Common myeloid progenitor, CD34-positive (primary cell): ENCODE measurements at regions not wholly inside any gene's neighbourhood (a gene's known extent, or its start where the extent isn't known, plus 50 kb on each side); places are given as distances from the start of the nearest gene placed in this dataset.
"Not testable (repeated sequence)": the region's sequence is repeated elsewhere in the genome, so short reads cannot be mapped to it uniquely, and the experiment has no call there.

Experiments
- CTCF ChIA-PET: fragments of 350-600 bp; sonication (Branson Sonifier 250); formaldehyde crosslinking; loops from one replicate; lab custom pipeline; 2021; ENCODE audit warnings: antibody characterized with exemption; lab: Charles Lee
- POLR2A ChIA-PET: fragments of 350-600 bp; sonication (Branson Sonifier 250); formaldehyde crosslinking; loops from one replicate; lab custom pipeline; 2021; ENCODE audit warnings: antibody characterized with exemption; lab: Charles Lee
- DNase-seq, 3 donors: peaks; one replicate each; pipeline versions ENCODE4 v3.0.0 to v3.0.0-alpha.2; 2013
- H3K27ac ChIP-seq, 2 experiments: 1 replicate in 1 of 2; 2 replicates in 1 of 2; pipeline ENCODE4 v1.7.0; 2013; ENCODE audit warnings: inconsistent platforms in 2 of 2, low read length in 2 of 2, mild to moderate bottlenecking in 2 of 2, low read depth in 1 of 2, moderate library complexity in 1 of 2; ENCODE audit not compliant: severe bottlenecking in 2 of 2, insufficient read depth in 1 of 2, poor library complexity in 1 of 2
- H3K27me3 ChIP-seq, 5 experiments: replicated peaks in 2 of 5; 1 replicate in 3 of 5; 2 replicates in 2 of 5; pipeline versions ENCODE4 v1.6.1 to v1.7.0; 2013; ENCODE audit warnings: low read length in 4 of 5, mild to moderate bottlenecking in 2 of 5, moderate library complexity in 2 of 5, inconsistent platforms in 1 of 5; ENCODE audit not compliant: insufficient read depth in 5 of 5, control insufficient read depth in 4 of 5
- H3K36me3 ChIP-seq, 4 experiments: 1 replicate in 2 of 4; 2 replicates in 2 of 4; pipeline versions ENCODE4 v1.6.1 to v1.7.0; 2013; ENCODE audit warnings: low read length in 3 of 4, control low read depth in 1 of 4, mild to moderate bottlenecking in 1 of 4; ENCODE audit not compliant: control insufficient read depth in 4 of 4, insufficient read depth in 4 of 4
- H3K4me1 ChIP-seq, 4 experiments: 1 replicate in 3 of 4; 2 replicates in 1 of 4; pipeline versions ENCODE4 v1.6.1 to v1.7.1; 2013; ENCODE audit warnings: low read length in 3 of 4, mild to moderate bottlenecking in 3 of 4, control low read depth in 1 of 4, inconsistent platforms in 1 of 4, moderate library complexity in 1 of 4; ENCODE audit not compliant: control insufficient read depth in 4 of 4, insufficient read depth in 4 of 4; ENCODE audit errors: control extremely low read depth in 1 of 4
- H3K4me3 ChIP-seq, 7 experiments: 1 replicate in 4 of 7; 2 replicates in 3 of 7; pipeline versions ENCODE4 v1.5.1 to v1.7.0; 2013; ENCODE audit warnings: mild to moderate bottlenecking in 7 of 7, low read length in 6 of 7, moderate library complexity in 6 of 7, inconsistent platforms in 2 of 7, low read depth in 2 of 7, control low read depth in 1 of 7; ENCODE audit not compliant: insufficient read depth in 4 of 7, control insufficient read depth in 1 of 7; ENCODE audit errors: extremely low read depth in 1 of 7
- H3K9me3 ChIP-seq, 5 experiments: 1 replicate in 4 of 5; 2 replicates in 1 of 5; pipeline versions ENCODE4 v1.6.1 to v1.7.1; 2013; ENCODE audit warnings: low read length in 4 of 5, mild to moderate bottlenecking in 2 of 5, inconsistent platforms in 1 of 5, low read depth in 1 of 5, moderate library complexity in 1 of 5; ENCODE audit not compliant: control insufficient read depth in 4 of 5, insufficient read depth in 2 of 5; ENCODE audit errors: control extremely low read depth in 1 of 5
- WGBS: methylation state at CpG from one replicate; pipeline ENCODE4 v1.1.5; 2013; ENCODE audit not compliant: insufficient coverage; 5-methylcytosine and 5-hydroxymethylcytosine counted together

DNA sequence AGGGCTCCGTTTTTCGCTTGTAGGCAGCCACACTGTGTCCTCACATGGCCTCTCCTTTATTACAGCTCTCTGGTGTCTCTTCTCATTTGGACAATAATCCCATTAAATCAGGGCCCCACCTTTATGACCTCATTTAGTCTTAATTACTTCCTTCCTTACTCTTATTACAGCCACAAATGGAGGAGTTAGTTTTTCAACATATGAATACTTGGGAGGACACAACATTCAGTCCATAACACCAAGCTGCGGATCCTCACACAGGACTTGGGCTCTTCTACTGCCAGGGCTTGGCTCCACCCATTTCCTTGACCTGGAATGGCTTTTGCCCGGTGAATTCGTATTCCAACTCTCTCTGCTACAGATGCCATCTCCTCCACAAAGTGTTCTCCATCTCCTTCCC, 74.3 kb upstream of the SLC7A14 start:
- 98% methylated on average over 5 of the region's 5 CpGs for WGBS
- POLR2A ChIA-PET, result no interaction called here
- CTCF ChIA-PET, result no interaction called here

DNA sequence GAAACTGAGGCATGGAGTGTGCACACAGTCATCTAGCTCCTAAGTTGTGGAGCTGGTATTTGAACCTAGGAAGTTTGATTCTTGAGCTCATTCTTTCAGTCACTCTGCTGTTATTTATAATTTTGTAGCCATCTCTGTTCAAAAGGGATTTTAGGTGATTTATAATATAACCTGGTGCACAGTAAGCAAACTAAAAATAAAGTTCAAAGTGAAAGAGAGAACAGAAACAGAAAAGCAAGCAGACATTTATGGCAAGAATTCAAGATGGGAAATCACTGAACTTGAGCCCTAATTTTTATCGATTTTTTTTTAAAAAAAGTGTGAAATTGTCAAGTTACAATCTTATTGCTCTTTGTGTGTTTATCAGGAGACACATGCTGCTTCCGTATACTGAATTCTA, 71.4 kb upstream of the SLC7A14 start:
- CTCF ChIA-PET, result no interaction called here
- no peak overlapping the region for H3K27ac ChIP-seq
- WGBS, result 100% methylated on average over 2 of the region's 2 CpGs

More for the DNA sequence above, 74.3 kb upstream of the SLC7A14 start:
- Histone ChIP-seq H3K27me3 (peaks cover 0 to 3% (median 2%) of the 10 kb centered on the region in 5 experiments), H3K27ac (no peak overlapping the region), H3K4me1 (no peaks in the 10 kb centered on the region), H3K9me3 (peaks cover 0 to 2% (median 0%) of the 10 kb centered on the region in 5 experiments), H3K36me3 (no peaks in the 10 kb centered on the region), H3K4me3 (no peak overlapping the region)
- no peak for DNase-seq

DNA sequence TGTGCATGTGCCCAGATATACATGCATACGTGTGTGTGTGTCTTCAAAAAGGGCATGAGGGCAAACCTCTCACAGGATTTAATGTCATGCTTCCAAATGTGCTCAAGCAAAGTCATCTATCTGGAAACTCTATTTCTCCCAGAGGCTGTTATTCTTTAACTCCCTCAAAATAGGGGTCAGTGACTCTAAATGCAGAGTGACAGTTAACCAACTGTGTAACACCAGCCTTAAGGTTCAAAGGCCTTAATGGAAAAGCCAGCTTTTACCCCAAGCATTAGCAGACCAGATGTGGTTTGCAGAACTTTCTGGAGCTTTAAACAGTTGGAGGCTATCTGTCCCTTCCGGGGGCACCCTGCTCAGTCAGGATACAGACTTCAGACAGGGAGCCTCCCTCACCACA, 70.4 kb upstream of the SLC7A14 start:
- Histone ChIP-seq H3K4me1 (no peaks in the 10 kb centered on the region), H3K9me3 (peaks cover 0 to 2% (median 0%) of the 10 kb centered on the region in 5 experiments), H3K4me3 (no peak overlapping the region), H3K27ac (no peak overlapping the region), H3K27me3 (peaks cover 0 to 3% (median 3%) of the 10 kb centered on the region in 5 experiments), H3K36me3 (no peaks in the 10 kb centered on the region)
- WGBS, result 90% methylated on average over 2 of the region's 2 CpGs
- POLR2A ChIA-PET, result interaction anchor here (0.7 kb wide), 1 partner anchor 143 kb away, joined by 3 read pairs; no protein-coding TSS in a partner anchor
- DNase-seq, result no peak
- CTCF ChIA-PET, result interaction anchor here (1.2 kb wide), 1 partner anchor 156 kb away, joined by 3 read pairs; no protein-coding TSS in a partner anchor

More for the DNA sequence above, 71.4 kb upstream of the SLC7A14 start:
- Histone ChIP-seq H3K27me3 (peaks cover 0 to 3% (median 2%) of the 10 kb centered on the region in 5 experiments), H3K4me3 (no peak overlapping the region), H3K4me1 (no peaks in the 10 kb centered on the region), H3K9me3 (peaks cover 0 to 2% (median 0%) of the 10 kb centered on the region in 5 experiments), H3K36me3 (no peaks in the 10 kb centered on the region)
- POLR2A ChIA-PET, result no interaction called here
- no peak for DNase-seq

DNA sequence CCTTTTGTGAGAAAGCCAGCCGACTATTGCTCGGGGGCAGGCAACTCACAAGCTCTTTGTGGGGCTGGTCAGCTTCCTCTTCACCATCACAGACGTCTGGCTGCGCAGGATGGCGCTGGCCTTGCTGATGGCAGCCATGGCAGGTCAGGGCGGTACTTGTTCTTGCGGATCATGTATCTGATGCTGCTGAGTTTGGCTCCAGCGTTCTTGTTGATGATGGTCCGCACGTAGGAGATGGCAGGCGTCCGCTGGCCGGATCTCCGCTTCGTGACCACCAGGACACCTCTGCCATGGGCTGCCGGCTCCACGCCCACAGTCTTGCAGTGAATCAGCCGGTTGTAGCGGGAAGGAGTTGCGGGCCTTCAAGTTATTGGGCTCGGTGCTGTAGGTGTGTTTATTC, 67.9 kb upstream of the SLC7A14 start:
- H3K4me3 ChIP-seq, result no peak overlapping the region
- H3K9me3 ChIP-seq, result peaks cover 0 to 6% (median 0%) of the 10 kb centered on the region in 5 experiments
- ChIA-PET POLR2A (no interaction called here), CTCF (no interaction called here)
- peaks cover 0 to 9% (median 3%) of the 10 kb centered on the region in 5 experiments for H3K27me3 ChIP-seq
- no peaks in the 10 kb centered on the region for H3K36me3 ChIP-seq
- no peaks in the 10 kb centered on the region for H3K4me1 ChIP-seq
- H3K27ac ChIP-seq, result no peak overlapping the region
- no peak for DNase-seq
- WGBS, result 89% methylated on average over 18 of the region's 21 CpGs

DNA sequence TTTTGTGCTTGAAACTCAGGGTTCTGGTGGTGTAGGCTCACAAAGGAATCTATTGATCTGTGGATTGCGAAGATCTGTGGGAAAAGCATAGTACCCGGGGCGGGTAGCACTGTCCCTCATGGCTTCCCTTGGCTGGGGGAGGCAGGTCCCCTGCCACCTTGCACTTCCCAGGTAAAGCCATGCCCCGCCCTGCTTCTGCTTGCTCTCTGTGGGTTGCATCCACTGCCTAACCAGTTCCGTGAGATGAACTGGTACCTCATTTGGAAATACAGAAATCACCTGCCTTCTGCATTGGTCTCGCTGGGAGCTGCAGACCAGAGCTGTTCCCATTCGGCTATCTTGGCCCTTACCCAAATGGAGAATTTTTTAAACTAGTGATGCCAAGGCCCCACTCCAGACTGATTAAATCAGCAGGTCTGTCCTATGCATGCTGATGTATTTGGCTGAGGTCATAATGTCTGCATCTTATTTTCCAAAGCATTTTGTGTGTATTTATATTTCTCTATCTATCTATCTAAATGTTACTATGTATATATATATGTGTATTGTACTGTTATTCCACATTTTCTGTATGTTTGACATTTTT, 65.5 kb upstream of the SLC7A14 start:
- 95% methylated on average over 6 of the region's 7 CpGs for WGBS
- no peak overlapping the region for H3K27ac ChIP-seq
- CTCF ChIA-PET, result no interaction called here
- no peaks in the 10 kb centered on the region for H3K36me3 ChIP-seq
- no peaks in the 10 kb centered on the region for H3K4me1 ChIP-seq
- no peak overlapping the region for H3K4me3 ChIP-seq
- DNase-seq, result no peak
- POLR2A ChIA-PET, result no interaction called here
- H3K9me3 ChIP-seq, result peaks cover 0 to 4% (median 0%) of the 10 kb centered on the region in 5 experiments
- peaks cover 0 to 8% (median 0%) of the 10 kb centered on the region in 5 experiments for H3K27me3 ChIP-seq

DNA sequence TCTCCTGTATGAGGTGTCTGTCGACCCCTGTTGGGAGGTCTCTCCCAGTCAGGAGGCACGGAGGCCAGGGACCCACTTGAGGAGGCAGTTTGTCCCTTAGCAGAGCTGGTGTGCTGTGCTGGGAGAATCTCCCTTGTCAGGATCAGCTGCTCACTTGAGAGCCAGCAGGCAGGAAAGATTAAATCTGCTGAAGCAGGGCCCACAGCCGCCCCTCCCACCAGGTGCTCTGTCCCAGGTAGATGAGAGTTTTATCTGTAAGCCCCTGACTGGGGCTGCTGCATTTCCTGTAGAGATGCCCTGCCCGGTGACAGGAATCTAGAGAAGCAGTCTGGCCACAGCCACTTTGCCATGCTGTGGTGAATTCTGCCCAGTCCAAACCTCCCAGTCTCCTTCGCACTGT, 64.7 kb upstream of the SLC7A14 start:
- POLR2A ChIA-PET, H3K27me3 ChIP-seq, DNase-seq, H3K4me3 ChIP-seq, CTCF ChIA-PET, H3K9me3 ChIP-seq, H3K27ac ChIP-seq, H3K4me1 ChIP-seq, H3K36me3 ChIP-seq: not testable (repeated sequence)
- WGBS, result 66% methylated on average over 4 of the region's 5 CpGs

DNA sequence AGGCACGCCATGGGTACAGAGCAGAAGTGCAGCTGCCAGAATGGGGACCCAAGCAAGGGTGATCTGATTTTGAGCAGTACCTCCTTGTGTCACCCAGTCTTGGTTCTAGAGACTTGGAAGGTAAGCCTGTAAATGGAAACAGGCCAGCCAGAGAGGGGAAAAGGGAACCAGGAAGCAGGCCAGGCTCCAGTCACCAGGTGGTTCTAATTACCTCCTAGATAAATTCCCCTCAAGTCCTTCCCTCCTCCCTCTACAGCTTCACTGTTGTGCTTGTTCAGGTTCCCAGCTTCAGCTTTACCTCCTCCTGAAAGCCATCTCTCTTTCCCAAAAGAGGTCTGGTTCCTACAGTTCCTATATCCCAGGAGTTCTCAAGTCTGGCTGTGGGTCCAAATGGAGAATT, 58.8 kb upstream of the SLC7A14 start:
- ChIA-PET POLR2A (no interaction called here), CTCF (no interaction called here)
- 100% methylated on average over 1 of the region's 1 CpG for WGBS
- H3K27me3 ChIP-seq, result peaks cover 0 to 2% (median 0%) of the 10 kb centered on the region in 5 experiments
- DNase-seq, result no peak
- H3K4me3 ChIP-seq, result no peak overlapping the region
- H3K4me1 ChIP-seq, result no peaks in the 10 kb centered on the region
- H3K27ac ChIP-seq, result no peak overlapping the region
- no peaks in the 10 kb centered on the region for H3K9me3 ChIP-seq
- no peaks in the 10 kb centered on the region for H3K36me3 ChIP-seq
